ENCODE measurements at regions not wholly inside any gene's neighbourhood (a gene's known extent, or its start where the extent isn't known, plus 50 kb on each side); places are given as distances from the start of the nearest gene placed in this dataset.

DNA sequence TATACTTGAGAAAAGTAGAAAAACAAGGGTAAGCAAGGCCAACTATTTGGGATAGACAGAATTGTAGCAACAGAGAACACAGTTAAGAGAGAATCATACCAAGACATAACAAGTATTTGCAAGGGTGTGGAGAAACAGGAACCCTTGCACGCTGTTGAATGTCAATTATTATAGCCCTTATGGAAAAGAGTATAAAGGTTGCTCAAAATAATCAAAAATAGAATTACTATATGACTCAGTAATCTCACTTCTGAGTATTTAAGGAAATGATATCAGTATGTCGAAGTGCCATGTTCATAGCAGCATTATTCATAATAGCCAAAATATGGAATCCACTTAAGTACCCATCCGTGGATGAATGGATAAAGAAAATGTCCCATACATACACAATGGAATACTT is 193.3 kb downstream of the PHLDA1 start:
- DNase-seq (ENCODE audit: low spot score), result no peak

- DNase-seq (ENCODE audit: low spot score), result no peak
These were observed 193.9 kb downstream of the PHLDA1 start for GRCh38 chr12:75837700-75838099.

- DNase-seq (ENCODE audit: low spot score), result no peak
These were observed 195.0 kb downstream of the PHLDA1 start for GRCh38 chr12:75836533-75836932.

- DNase-seq (ENCODE audit: low spot score), result no peak
These were observed 197.0 kb downstream of the PHLDA1 start for GRCh38 chr12:75834591-75834990.

DNA sequence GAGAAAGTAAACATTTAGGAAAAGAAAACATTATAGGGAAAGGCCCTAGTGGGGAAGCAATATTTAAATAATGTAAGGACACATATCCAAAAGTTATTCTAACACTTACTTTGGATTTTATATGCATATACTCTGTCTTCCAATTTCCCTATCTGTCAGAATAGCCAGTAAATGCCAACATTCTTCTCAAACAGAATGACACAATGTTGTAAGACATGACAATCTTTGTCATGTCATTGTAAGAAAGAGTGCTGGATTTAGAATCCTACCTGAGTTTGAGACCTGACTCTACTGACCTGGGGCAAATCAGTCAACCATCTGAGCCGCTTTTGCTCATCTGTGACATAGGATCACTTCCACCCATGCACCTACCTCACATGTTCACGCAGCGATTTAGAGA is 198.3 kb downstream of the PHLDA1 start:
- no peak for DNase-seq (ENCODE audit: low spot score)

DNA sequence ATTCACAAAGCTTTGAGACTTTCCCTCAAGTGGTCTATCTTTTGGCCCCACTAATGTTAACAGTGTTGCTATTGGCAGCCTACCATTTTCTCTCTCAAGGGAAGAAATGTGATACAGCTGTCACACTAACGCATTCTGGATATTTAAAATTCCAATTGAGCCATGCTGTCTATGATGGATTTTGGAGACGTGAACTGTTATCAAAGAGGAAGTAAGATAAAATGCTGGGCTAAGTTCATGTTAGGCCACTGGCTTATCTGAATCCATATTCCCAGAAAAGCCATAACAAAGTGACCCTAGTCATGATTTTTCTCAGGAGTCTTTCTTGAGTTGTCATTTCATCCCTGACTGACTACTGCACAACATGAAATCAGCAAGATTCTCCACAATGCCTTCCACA is 200.2 kb downstream of the PHLDA1 start:
- no peak for DNase-seq (ENCODE audit: low spot score)

DNA sequence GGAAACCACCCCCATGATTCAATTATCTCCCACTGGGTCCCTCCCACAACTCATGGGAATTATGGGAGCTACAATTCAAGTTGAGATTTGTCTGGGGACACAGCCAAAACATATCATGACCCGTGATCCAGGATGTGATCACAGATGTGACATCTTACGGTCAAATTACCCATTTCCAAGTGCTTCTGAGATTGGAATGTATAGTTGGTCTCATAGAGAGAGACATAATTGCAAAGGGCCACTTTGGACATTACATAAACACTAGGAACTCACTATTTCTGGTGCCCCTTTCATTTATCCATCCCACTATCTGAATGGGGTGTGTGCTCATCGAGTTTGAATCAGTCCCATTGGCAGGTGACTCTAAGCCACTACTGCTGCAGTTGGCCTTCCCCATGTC is 204.5 kb downstream of the PHLDA1 start:
- no peak for DNase-seq (ENCODE audit: low spot score)

DNA sequence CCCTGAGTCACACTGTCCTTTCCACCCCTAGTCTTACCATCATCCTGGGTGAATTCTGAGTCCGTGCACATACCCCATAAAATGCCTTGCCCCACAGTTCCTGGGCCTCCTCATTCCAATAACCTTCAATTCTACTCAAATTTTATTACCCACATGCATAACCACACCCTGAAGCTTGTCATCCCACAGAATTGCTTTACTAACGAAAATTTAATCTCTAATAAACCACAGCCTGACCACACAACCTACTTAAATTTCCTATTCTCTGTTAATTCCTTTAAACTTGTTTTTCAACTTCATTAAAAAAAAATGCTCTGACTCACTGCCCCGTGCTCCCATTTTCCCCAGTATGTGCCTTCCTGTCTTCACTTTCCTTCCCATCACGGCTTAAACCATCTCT is 205.9 kb downstream of the PHLDA1 start:
- peak; percentile 80 for DNase-seq (ENCODE audit: low spot score)

- peak; percentile 66 for DNase-seq (ENCODE audit: low spot score)
These were observed 208.1 kb downstream of the PHLDA1 start for GRCh38 chr12:75823475-75823874.

DNA sequence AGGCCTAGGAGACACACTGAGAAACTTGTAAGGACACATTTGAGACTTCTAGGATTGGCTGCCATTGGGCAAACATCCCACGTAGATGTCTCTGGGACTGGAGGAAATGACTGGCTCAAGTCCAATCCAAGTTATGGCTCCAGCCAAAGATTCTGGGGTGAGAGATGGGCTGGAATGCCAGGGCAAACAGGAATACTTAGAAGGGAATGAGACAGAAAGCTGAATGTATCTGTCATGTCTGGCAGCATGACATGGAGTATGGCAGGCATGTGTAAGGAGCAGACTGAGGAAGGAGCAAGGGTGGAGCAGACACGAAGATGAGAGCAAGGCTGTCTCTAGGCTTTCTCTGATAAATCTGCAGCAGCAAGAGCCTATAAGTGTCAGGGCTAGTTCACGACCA is 209.2 kb downstream of the PHLDA1 start:
- no peak for DNase-seq (ENCODE audit: low spot score)

DNA sequence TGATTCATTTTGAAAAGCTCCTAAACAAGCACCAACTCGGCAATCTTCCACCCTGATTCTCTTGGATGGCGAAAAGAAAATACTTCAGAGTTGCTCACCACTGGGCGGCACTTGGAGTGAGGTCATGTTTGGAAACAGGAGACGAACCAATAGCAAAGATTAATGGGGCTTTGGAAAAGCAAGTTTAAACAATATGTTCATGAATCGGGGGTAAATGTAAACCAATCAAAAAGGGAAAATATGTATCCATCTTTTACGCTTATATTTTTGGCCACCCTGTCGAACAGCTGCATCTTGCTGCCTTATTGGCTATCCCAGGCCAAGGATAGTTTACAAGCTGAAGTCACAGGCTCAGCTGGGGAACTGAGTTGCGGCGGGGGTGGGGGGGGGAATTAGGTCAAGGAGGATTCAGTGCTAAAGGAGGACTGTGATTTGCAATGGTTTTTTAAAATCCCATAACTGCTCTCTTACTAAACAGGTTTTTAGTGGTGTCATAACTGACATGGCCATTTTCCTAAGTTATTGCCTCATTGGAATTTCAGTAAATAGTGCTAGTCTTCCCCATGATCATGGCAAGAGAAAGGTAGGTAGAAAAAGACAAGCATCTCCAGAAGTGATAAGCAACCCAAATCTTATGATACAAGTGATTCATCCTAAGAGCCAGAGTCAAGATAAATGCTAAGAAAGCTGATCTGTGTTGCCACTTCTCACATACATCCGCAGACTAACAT is 210.6 kb downstream of the PHLDA1 start:
- peak; percentile 65 for DNase-seq (ENCODE audit: low spot score)

- DNase-seq (ENCODE audit: low spot score), result no peak
These were observed 211.5 kb downstream of the PHLDA1 start for GRCh38 chr12:75820071-75820470.

DNA sequence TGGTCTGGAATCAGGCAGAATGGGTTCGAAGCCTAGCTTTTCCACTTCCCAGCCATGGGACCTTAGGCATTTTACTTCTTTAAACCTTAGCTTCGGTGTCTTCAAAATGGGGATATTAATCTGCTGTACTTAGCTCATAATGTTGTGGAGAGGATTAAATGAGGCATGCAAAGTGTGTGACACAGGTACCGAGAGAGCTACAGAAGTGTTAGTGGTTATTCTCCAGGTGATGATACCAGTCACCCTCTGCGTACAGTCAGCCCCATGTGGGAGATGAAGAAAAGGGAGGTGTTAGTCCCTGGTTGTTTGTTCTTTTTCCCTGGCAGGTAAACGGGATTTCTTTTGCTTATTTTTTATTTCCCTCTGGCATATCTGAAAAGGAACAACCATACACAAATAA is 212.1 kb downstream of the PHLDA1 start:
- DNase-seq (ENCODE audit: low spot score), result no peak

DNA sequence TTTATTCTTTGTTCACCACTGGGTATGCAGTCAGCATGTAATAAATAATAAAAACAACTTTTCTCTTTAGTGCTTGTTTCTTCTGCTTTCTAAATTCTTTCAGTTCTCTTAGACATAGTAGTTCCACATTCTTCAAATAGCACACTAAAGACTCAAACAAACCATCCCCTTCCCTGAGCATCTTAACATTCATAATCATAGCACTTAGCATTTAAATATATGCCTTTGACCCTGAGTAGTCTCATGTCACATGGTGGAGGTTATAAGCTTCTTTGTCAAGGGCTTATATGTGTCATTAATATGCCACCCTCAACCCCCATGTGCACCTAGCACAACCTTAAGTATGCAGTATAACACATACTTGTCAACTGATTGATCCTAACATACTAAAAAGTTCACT is 212.7 kb downstream of the PHLDA1 start:
- DNase-seq (ENCODE audit: low spot score), result no peak

DNA sequence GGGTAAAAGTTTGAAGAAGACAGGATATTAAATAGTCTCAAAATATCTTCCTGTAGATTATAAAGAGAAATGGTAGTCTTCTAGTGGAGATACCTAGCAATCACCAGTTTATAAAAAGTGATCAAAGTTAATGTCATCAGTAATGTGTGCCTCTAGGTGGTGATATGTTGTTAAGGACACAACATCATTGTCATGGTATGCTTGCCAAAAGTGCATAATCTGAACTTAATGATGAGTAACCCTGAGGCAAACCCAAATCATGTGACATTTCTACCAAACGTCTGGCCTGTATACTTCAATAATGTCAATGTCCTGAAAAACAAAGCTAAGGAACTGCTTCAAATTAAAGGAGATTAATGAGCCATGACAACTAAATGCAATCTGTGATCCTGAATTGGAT is 214.7 kb downstream of the PHLDA1 start:
- peak; percentile 38 for DNase-seq (ENCODE audit: low spot score)

- no peak for DNase-seq (ENCODE audit: low spot score)
These were observed 215.8 kb downstream of the PHLDA1 start for GRCh38 chr12:75815756-75816155.

DNA sequence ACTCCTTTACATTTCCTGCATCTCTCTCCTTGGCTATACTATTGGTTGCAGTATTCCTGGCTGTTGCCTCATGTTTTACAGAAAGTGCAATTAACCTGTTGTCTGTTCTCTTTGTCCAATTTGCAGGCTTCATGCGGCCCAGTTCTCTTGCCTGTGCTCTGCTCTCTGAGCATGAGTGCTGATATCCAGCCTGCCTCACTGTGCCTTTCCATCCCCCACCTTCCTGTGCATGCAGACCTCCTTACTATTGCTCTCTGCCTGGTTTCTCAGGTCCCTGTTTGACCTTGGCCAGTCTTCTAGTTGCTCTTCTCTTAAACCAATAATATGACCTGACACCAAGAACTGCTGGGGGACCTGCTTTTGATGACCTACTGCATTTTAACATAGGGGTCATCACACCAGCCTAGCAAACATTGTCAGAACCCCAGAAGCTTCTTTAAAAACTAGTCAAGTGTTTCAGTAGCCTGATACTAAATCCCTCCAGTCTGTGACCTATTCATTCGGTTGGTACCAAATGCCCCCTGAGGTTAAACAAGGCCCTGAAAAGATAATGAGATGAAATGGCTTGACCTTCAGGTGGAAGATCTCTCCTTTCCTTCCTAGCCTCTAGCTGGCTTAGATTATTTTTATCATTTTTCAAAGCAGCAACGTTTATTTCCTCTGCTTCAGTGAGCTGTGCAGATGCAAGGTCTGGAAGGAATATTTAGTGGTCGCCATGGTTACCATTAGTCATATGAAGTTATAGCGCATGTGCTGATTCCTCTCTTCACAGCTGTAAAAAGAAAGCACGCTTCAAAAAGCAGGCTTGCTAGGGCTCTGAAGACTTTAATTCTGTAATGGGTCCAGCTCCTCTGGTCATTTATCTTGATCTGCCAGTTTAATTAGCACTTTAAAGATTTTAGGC is 216.5 kb downstream of the PHLDA1 start:
- DNase-seq (ENCODE audit: low spot score), result peak; percentile 70

DNA sequence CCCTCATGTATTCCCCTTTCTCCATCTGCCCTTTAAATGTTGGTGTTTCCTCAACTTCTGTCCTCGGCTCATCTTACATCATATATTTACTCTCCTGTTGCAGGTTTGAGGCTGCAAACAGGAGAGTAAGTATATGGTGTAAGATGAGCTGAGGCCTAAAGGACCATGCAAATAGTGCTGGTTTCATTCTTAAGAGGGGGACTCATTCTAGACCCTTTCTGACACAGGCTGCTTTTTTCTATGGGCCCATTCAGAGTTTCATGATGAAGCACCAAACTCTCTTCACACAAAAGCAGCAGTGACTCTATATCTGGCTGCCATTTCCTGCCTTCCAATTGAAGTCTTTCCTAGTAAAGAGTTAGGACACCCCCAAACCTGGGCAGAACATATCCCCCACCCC is 218.5 kb downstream of the PHLDA1 start:
- DNase-seq (ENCODE audit: low spot score), result no peak

DNA sequence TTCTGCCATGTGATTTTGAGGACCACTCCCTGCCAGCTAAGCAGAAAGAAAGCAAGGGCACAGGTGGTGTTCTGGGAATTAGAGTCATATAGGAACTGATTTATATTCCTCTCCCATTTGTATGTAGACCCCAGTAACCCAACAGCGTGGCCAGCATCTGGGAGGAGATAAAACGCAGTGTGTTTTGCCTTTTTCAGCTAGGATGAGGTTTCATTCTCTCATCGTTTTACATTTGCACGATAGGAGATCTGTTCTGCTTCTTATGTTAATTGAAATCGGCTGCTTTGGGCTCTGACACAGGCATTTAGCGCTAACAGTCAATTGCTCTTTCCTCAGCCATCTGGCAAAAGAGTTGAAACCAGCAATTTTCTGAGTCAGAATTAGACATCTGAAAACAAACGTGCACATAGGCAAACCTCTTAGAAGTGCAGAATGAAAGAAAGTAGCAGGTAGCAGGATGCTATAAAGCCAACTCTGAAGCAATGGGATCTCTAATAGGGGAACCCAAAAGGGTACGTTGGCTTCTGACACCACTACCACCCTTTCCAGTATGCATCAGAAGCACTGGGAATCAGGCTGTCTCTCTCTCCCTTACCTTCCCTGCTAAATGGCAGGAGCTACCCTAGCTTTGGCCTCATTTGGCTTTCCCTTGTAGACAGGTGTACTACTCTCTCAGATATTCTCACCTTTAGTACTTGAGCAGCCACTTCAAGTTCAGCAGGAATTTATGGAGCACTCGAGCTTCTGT is 219.1 kb downstream of the PHLDA1 start:
- no peak for DNase-seq (ENCODE audit: low spot score)

GRCh38 chr12:75809746-75810145 is 221.8 kb downstream of the PHLDA1 start:
- DNase-seq (ENCODE audit: low spot score), result no peak

DNA sequence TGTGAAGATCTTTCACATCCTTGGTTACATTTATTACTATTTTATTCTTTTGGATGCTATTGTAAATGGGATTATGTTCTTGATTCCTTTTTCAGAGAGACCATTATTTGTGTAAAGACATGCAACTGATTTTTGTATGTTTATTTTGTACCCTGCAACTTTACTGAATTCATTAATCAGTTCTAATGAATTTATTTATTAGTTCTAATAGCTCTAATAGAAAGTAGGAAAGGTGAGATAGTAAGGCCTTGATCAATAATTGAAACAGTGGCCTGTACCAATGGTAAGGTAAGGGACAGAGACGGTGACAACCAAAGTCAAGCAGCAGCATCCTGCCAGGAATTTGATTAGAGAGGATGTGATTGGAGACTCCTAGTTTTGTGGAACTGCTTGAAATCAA is 224.1 kb downstream of the PHLDA1 start:
- DNase-seq (ENCODE audit: low spot score), result no peak

DNA sequence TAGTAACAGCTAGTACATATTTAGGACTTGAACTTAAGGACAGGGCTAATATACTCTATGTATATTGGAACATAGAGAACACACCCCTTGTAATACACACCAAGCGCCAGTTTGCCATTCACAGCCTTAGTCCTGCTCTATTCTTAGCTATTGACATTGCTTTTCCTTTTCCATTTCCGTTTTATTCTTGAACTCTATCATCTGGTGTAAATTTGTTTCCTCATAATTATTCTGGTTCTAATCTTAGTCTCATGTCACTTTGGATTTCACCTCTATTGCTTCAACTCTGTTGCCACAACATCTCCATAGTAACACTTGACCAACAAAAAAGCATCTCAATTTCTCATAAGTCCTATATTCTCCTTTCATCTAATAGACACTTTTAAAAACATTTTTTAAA is 225.7 kb downstream of the PHLDA1 start:
- no peak for DNase-seq (ENCODE audit: low spot score)

GRCh38 chr12:75805320-75805719 is 226.3 kb downstream of the PHLDA1 start:
- DNase-seq (ENCODE audit: low spot score), result no peak

All from A172 (cell line).